MM.1S (cell line): ENCODE measurements at regions not wholly inside any gene's neighbourhood (a gene's known extent, or its start where the extent isn't known, plus 50 kb on each side); places are given as distances from the start of the nearest gene placed in this dataset.

Experiments
- CTCF ChIP-seq: fragments of 300-600 bp; sonication (generic); IDR thresholded peaks from 2 replicates; pipeline ENCODE4 v1.5.1; 2016; ENCODE audit warnings: antibody characterized with exemption, low read length, mixed read lengths
- EZH2 ChIP-seq: fragments of 300-600 bp; sonication (generic); optimal IDR thresholded peaks from 2 replicates; pipeline ENCODE3; 2017; ENCODE audit warnings: low read depth, mild to moderate bottlenecking, antibody characterized with exemption, low read length, mixed read lengths
- EZH2phosphoT487 ChIP-seq: fragments of 300-600 bp; sonication (generic); IDR thresholded peaks from 2 replicates; pipeline ENCODE4 v1.6.1; 2018; ENCODE audit warnings: antibody characterized with exemption, low read length

GRCh38 chr13:42377640-42378382 lies 105.9 kb downstream of the AKAP11 start:
- TF ChIP-seq EZH2 (no peak), CTCF (no peak), EZH2phosphoT487 (no peak)
